Sigmoid colon (tissue), 4 donors: ENCODE measurements at regions not wholly inside any gene's neighbourhood (a gene's known extent, or its start where the extent isn't known, plus 50 kb on each side); places are given as distances from the start of the nearest gene placed in this dataset.

Source experiments
- CTCF ChIP-seq, 4 experiments: fragments of 450-650 bp in 3 of 4; fragments of 200-600 bp in 1 of 4; IDR thresholded peaks; one replicate each; pipeline ENCODE4 v1.5.1; 2016 to 2019; ENCODE audit warnings: antibody characterized with exemption in 4 of 4, mild to moderate bottlenecking in 3 of 4, moderate library complexity in 2 of 4
- EP300 ChIP-seq, 4 donors: sonication (generic); formaldehyde crosslinking; IDR thresholded peaks; one replicate each; pipeline ENCODE4 v1.6.1; 2017; ENCODE audit warnings: antibody characterized with exemption in 4 of 4
- POLR2A ChIP-seq, 2 donors: fragments of 450-650 bp; IDR thresholded peaks; one replicate each; pipeline ENCODE4 v1.6.1; 2016; ENCODE audit warnings: antibody characterized with exemption in 2 of 2, mild to moderate bottlenecking in 2 of 2, moderate library complexity in 2 of 2
- POLR2AphosphoS5 ChIP-seq, 4 donors: sonication (generic); formaldehyde crosslinking; IDR thresholded peaks; one replicate each; pipeline ENCODE4 v1.6.1; 2017; ENCODE audit warnings: antibody characterized with exemption in 4 of 4

DNA sequence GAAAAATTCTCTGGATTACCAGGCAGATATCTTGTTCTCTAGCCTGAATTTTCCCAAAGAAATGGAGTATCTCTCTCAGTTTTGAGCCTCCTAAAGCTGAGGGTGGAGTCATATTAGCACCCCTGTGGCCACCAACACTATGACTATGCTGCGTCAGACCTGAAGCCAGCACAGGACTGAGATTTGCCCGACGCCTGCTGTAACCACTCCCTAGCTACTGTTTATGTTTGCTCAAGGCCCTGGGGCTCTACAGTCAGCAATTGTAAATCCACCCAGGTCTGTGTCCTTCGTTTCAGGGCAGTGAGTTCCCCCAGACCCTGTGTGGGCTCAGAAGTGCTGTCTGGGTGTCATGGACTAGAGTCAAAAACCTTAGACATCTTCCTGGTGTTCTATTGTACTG lies 61.4 kb downstream of the ZXDA start:
- TF ChIP-seq CTCF (IDR thresholded peaks at IDR 0.05) (no peak), POLR2AphosphoS5 (IDR thresholded peaks at IDR 0.05) (no peak), POLR2A (IDR thresholded peaks at IDR 0.05) (no peak), EP300 (IDR thresholded peaks at IDR 0.05) (no peak)
